Right lobe of liver (tissue), 4 donors: ENCODE measurements at regions not wholly inside any gene's neighbourhood (a gene's known extent, or its start where the extent isn't known, plus 50 kb on each side); places are given as distances from the start of the nearest gene placed in this dataset.

ENCODE experiments used
- CTCF ChIP-seq, 4 donors: fragments of 200-600 bp in 3 of 4; fragments of 450-650 bp in 1 of 4; IDR thresholded peaks; one replicate each; pipeline versions ENCODE4 v1.5.1 to v1.8.0; 2016 to 2022; ENCODE audit warnings: antibody characterized with exemption in 4 of 4, mild to moderate bottlenecking in 2 of 4
- POLR2A ChIP-seq: fragments of 450-650 bp; IDR thresholded peaks from one replicate; pipeline ENCODE4 v1.6.1; 2017; ENCODE audit warnings: antibody characterized with exemption, mild to moderate bottlenecking
- donor health status: DM: no; HTN: no; CAD: no.
- donor health status: DM: no; HTN: no; CAD: no.
- donor health status: DM: no; HTN: yes; CAD: no.

- TF ChIP-seq CTCF (IDR thresholded peaks at IDR 0.05) (no peak), POLR2A (no peak)
These were observed 435.6 kb upstream of the ONECUT1 start for GRCh38 chr15:53225781-53226180.
